Fibroblast of lung (primary cell): ENCODE measurements at regions not wholly inside any gene's neighbourhood (a gene's known extent, or its start where the extent isn't known, plus 50 kb on each side); places are given as distances from the start of the nearest gene placed in this dataset.

Experiments used
- CTCF ChIP-seq, 2 donors: IDR thresholded peaks in 1 of 2; conservative IDR thresholded peaks in 1 of 2; 1 replicate in 1 of 2; 2 replicates in 1 of 2; pipeline ENCODE4 v1.5.1; 2011 to 2012; ENCODE audit warnings: low read length in 2 of 2, control low read depth in 1 of 2, inconsistent platforms in 1 of 2, low read depth in 1 of 2, mild to moderate bottlenecking in 1 of 2
- EZH2 ChIP-seq: IDR thresholded peaks from 2 replicates; pipeline ENCODE4 v1.5.1; 2012; ENCODE audit warnings: low read length, control low read depth, mild to moderate bottlenecking; ENCODE audit errors: missing control alignments

GRCh38 chr1:74943046-74943445, 191.1 kb upstream of the LHX8 start:
- TF ChIP-seq CTCF (conservative IDR thresholded peaks at IDR 0.05 in 1 of 2, IDR thresholded peaks at IDR 0.05 in 1 of 2; ENCODE audit: low read depth in 1 of 2, low read length in 2 of 2) (no peak), EZH2 (no peak)
